ENCODE measurements at regions not wholly inside any gene's neighbourhood (a gene's known extent, or its start where the extent isn't known, plus 50 kb on each side); places are given as distances from the start of the nearest gene placed in this dataset.

- WGBS, 3 donors, result 33 to 75% (median 44%) methylated on average over 11 of the region's 11 CpGs
- no peak overlapping the region for H3K27ac ChIP-seq (ENCODE audit: low read depth, low read length)
These were observed 92.9 kb upstream of the IER5L start for GRCh38 chr9:129270903-129271431.

- H3K27ac ChIP-seq (ENCODE audit: low read depth, low read length), result no peak overlapping the region
These were observed 92.1 kb upstream of the IER5L start for GRCh38 chr9:129270205-129270604.

GRCh38 chr9:129267141-129267540 lies 89.1 kb upstream of the IER5L start:
- H3K27ac ChIP-seq (ENCODE audit: low read depth, low read length), result no peak overlapping the region
- WGBS, 3 donors, result 91 to 94% (median 92%) methylated on average over 10 of the region's 10 CpGs

More at GRCh38 chr9:129270205-129270604, 92.1 kb upstream of the IER5L start:
- WGBS, 3 donors, result 83 to 85% (median 85%) methylated on average over 10 of the region's 10 CpGs

GRCh38 chr9:129266536-129266935 lies 88.5 kb upstream of the IER5L start:
- 65 to 81% (median 73%) methylated on average over 5 of the region's 5 CpGs for WGBS, 3 donors
- H3K27ac ChIP-seq (ENCODE audit: low read depth, low read length), result no peak overlapping the region

- H3K27ac ChIP-seq (ENCODE audit: low read depth, low read length), result no peak overlapping the region
- WGBS, 3 donors, result 88 to 91% methylated on average over 4 to 5 of the region's 5 CpGs; no CpG with 5 or more reads in 1 of the 3 donors
These were observed 86.3 kb upstream of the IER5L start for GRCh38 chr9:129264388-129264787.

- no peak overlapping the region for H3K27ac ChIP-seq (ENCODE audit: low read depth, low read length)
- 82 to 89% (median 82%) methylated on average over 8 of the region's 8 CpGs for WGBS, 3 donors
These were observed 85.8 kb upstream of the IER5L start for GRCh38 chr9:129263836-129264235.

- WGBS, 3 donors, result 71 to 83% (median 79%) methylated on average over 7 to 9 of the region's 9 CpGs
- no peak overlapping the region for H3K27ac ChIP-seq (ENCODE audit: low read depth, low read length)
These were observed 84.2 kb upstream of the IER5L start for GRCh38 chr9:129262261-129262660.

GRCh38 chr9:129259375-129259774 lies 81.3 kb upstream of the IER5L start:
- H3K27ac ChIP-seq (ENCODE audit: low read depth, low read length), result no peak overlapping the region
- 67 to 81% (median 74%) methylated on average over 7 of the region's 7 CpGs for WGBS, 3 donors

GRCh38 chr9:129258823-129259301 lies 80.8 kb upstream of the IER5L start:
- WGBS, 3 donors, result 7 to 20% (median 19%) methylated on average over 18 of the region's 18 CpGs

GRCh38 chr9:129258124-129258822 lies 80.2 kb upstream of the IER5L start:
- no peak overlapping the region for H3K27ac ChIP-seq (ENCODE audit: low read depth, low read length)
- 7 to 9% (median 7%) methylated on average over 59 to 62 of the region's 62 CpGs for WGBS, 3 donors

More at GRCh38 chr9:129258823-129259301, 80.8 kb upstream of the IER5L start:
- no peak overlapping the region for H3K27ac ChIP-seq (ENCODE audit: low read depth, low read length)

GRCh38 chr9:129256959-129257713 lies 79.1 kb upstream of the IER5L start:
- 82 to 88% (median 88%) methylated on average over 13 of the region's 13 CpGs for WGBS, 3 donors
- H3K27ac ChIP-seq (ENCODE audit: low read depth, low read length), result no peak overlapping the region

GRCh38 chr9:129254566-129255287 lies 76.7 kb upstream of the IER5L start:
- 79 to 90% (median 86%) methylated on average over 9 of the region's 9 CpGs for WGBS, 3 donors
- H3K27ac ChIP-seq (ENCODE audit: low read depth, low read length), result no peak overlapping the region

GRCh38 chr9:129253803-129254381 lies 75.8 kb upstream of the IER5L start:
- WGBS, 3 donors, result 14 to 41% (median 35%) methylated on average over 23 of the region's 23 CpGs
- H3K27ac ChIP-seq (ENCODE audit: low read depth, low read length), result no peak overlapping the region

- 67 to 77% (median 77%) methylated on average over 28 of the region's 28 CpGs for WGBS, 3 donors
- H3K27ac ChIP-seq (ENCODE audit: low read depth, low read length), result no peak overlapping the region
These were observed 75.1 kb upstream of the IER5L start for GRCh38 chr9:129252937-129253802.

GRCh38 chr9:129250786-129251185 lies 72.7 kb upstream of the IER5L start:
- no peak overlapping the region for H3K27ac ChIP-seq (ENCODE audit: low read depth, low read length)
- 35 to 75% (median 49%) methylated on average over 2 of the region's 2 CpGs for WGBS, 3 donors

GRCh38 chr9:129247285-129248153 lies 69.5 kb upstream of the IER5L start:
- 90 to 94% (median 91%) methylated on average over 13 of the region's 13 CpGs for WGBS, 3 donors
- H3K27ac ChIP-seq (ENCODE audit: low read depth, low read length), result no peak overlapping the region

- 70 to 79% (median 72%) methylated on average over 15 of the region's 15 CpGs for WGBS, 3 donors
- no peak overlapping the region for H3K27ac ChIP-seq (ENCODE audit: low read depth, low read length)
These were observed 67.2 kb upstream of the IER5L start for GRCh38 chr9:129245276-129245675.

All from adipose tissue (tissue), 3 donors.